ENCODE measurements at regions not wholly inside any gene's neighbourhood (a gene's known extent, or its start where the extent isn't known, plus 50 kb on each side); places are given as distances from the start of the nearest gene placed in this dataset.
"Not testable (repeated sequence)": the region's sequence is repeated elsewhere in the genome, so short reads cannot be mapped to it uniquely, and the experiment has no call there.

- Histone ChIP-seq H3K9me3 (no peaks in the 10 kb centered on the region), H3K4me3 (no peak overlapping the region), H3K4me1 (no peaks in the 10 kb centered on the region), H3K36me3 (no peaks in the 10 kb centered on the region), H3K27me3 (no peaks in the 10 kb centered on the region), H3K27ac (no peak overlapping the region)
- no peak for TF ChIP-seq POLR2A (IDR thresholded peaks at IDR 0.05)
- peak in 4 of 6 experiments; percentile 33 to 59 (median 46) for TF ChIP-seq CTCF (IDR thresholded peaks at IDR 0.05)
- 40 to 57% methylated on average over 4 of the region's 4 CpGs for WGBS, 2 donors
- intact Hi-C loops (cut with DNase I), result no loop called here
- no peak for DNase-seq
Measured at GRCh38 chr4:73341454-73341853, 62.6 kb upstream of the ALB start.

- TF ChIP-seq CTCF (IDR thresholded peaks at IDR 0.05), result no peak
- no peak for TF ChIP-seq POLR2A (IDR thresholded peaks at IDR 0.05)
- no peak overlapping the region for H3K27ac ChIP-seq
- intact Hi-C loops (cut with DNase I), result no loop called here
- H3K36me3 ChIP-seq, result no peaks in the 10 kb centered on the region
- DNase-seq, result no peak
- H3K4me3 ChIP-seq, result no peak overlapping the region
- no peaks in the 10 kb centered on the region for H3K9me3 ChIP-seq
- no peaks in the 10 kb centered on the region for H3K4me1 ChIP-seq
- H3K27me3 ChIP-seq, result no peaks in the 10 kb centered on the region
Measured at GRCh38 chr4:73340917-73341316, 63.2 kb upstream of the ALB start.

GRCh38 chr4:73335679-73336078, 68.4 kb upstream of the ALB start:
- intact Hi-C loops (cut with DNase I), result no loop called here
- H3K9me3 ChIP-seq, result no peaks in the 10 kb centered on the region
- no peaks in the 10 kb centered on the region for H3K4me1 ChIP-seq
- 83 to 89% methylated on average over 3 of the region's 3 CpGs for WGBS, 2 donors
- H3K27me3 ChIP-seq, result no peaks in the 10 kb centered on the region
- TF ChIP-seq CTCF (IDR thresholded peaks at IDR 0.05) (no peak), POLR2A (IDR thresholded peaks at IDR 0.05) (no peak)
- no peak for DNase-seq
- H3K36me3 ChIP-seq, result no peaks in the 10 kb centered on the region
- H3K4me3 ChIP-seq, result no peak overlapping the region
- no peak overlapping the region for H3K27ac ChIP-seq

GRCh38 chr4:73332012-73332411, 72.1 kb upstream of the ALB start:
- H3K27me3 ChIP-seq; H3K27ac ChIP-seq; H3K9me3 ChIP-seq; H3K4me3 ChIP-seq; H3K36me3 ChIP-seq; DNase-seq; H3K4me1 ChIP-seq; intact Hi-C loops (cut with DNase I): not testable (repeated sequence)
- WGBS, 2 donors, result 84 to 94% methylated on average over 2 of the region's 2 CpGs

- Histone ChIP-seq H3K27me3 (no peaks in the 10 kb centered on the region), H3K9me3 (peaks cover 0 to 5% (median 0%) of the 10 kb centered on the region in 3 donors), H3K4me1 (no peaks in the 10 kb centered on the region), H3K4me3 (no peak overlapping the region), H3K36me3 (no peaks in the 10 kb centered on the region), H3K27ac (no peak overlapping the region)
- WGBS, 2 donors, result 72 to 90% methylated on average over 4 of the region's 4 CpGs
- no peak for DNase-seq
- intact Hi-C loops (cut with DNase I), result no loop called here
- TF ChIP-seq POLR2A (IDR thresholded peaks at IDR 0.05) (no peak), CTCF (IDR thresholded peaks at IDR 0.05) (no peak)
Measured at GRCh38 chr4:73329300-73329699, 70.7 kb upstream of the ANKRD17 start.

- H3K4me3 ChIP-seq; H3K27ac ChIP-seq; H3K4me1 ChIP-seq; DNase-seq; H3K36me3 ChIP-seq; intact Hi-C loops (cut with DNase I); H3K9me3 ChIP-seq; H3K27me3 ChIP-seq: not testable (repeated sequence)
- WGBS, 2 donors, result 75 to 92% methylated on average over 4 to 5 of the region's 5 CpGs
Measured at GRCh38 chr4:73325776-73326175, 67.2 kb upstream of the ANKRD17 start.
